GM18867 (cell line): ENCODE measurements at regions not wholly inside any gene's neighbourhood (a gene's known extent, or its start where the extent isn't known, plus 50 kb on each side); places are given as distances from the start of the nearest gene placed in this dataset.
"Not testable (repeated sequence)": the region's sequence is repeated elsewhere in the genome, so short reads cannot be mapped to it uniquely, and the experiment has no call there.

Experiments
- ATAC-seq: cut with Tn5 transposase; IDR thresholded peaks from one replicate; pipeline ENCODE4 v1.9.1; 2021; ENCODE audit warnings: mild to moderate bottlenecking, moderate library complexity; ENCODE audit not compliant: unreplicated experiment

- ATAC-seq = no peak
Measured at GRCh38 chr11:121873766-121874165, 242.2 kb downstream of the BLID start.

- ATAC-seq = no peak
Measured at GRCh38 chr11:121872356-121872755, 243.7 kb downstream of the BLID start.

GRCh38 chr11:121870206-121871045 is 245.6 kb downstream of the BLID start:
- ATAC-seq = no peak

- no peak for ATAC-seq
Measured at GRCh38 chr11:121869478-121869877, 246.5 kb downstream of the BLID start.

DNA sequence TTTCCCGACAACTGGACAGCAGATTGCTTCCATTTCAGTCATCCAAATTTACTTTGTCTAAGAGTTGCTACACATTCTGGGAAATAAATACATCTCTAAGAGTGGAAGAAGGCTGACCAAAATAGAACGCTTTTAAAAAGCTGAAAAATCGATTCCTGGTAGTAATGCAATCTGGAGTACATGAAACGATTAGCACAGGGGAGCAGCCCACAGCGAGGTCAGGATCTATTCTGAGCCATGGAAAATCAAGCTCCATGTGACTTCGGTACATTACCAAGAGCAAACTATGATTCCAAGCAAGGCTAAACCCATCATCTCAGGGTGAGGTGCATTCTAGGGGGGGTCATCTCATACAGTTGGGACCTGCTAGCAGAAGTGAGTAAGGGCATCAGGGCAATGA is 249.3 kb downstream of the BLID start:
- ATAC-seq = no peak

GRCh38 chr11:121864660-121865059 is 251.4 kb downstream of the BLID start:
- no peak for ATAC-seq

- no peak for ATAC-seq
Measured at GRCh38 chr11:121863126-121863525, 252.9 kb downstream of the BLID start.

DNA sequence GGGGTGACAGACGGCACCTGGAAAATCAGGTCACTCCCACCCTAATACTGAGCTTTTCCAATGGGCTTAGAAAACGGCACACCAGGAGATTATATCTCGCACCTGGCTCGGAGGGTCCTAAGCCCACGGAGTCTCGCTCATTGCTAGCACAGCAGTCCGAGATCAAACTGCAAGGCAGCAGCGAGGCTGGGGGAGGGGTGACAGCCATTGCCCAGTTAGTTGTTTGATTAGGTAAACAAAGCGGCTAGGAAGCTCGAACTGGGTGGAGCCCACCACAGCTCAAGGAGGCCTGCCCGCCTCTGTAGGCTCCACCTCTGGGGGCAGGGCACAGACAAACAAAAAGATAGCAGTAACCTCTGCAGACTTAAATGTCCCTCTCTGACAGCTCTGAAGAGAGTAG is 260.9 kb downstream of the BLID start:
- not testable (repeated sequence) for ATAC-seq

GRCh38 chr11:121844016-121844415 is 272.0 kb downstream of the BLID start:
- ATAC-seq = no peak

DNA sequence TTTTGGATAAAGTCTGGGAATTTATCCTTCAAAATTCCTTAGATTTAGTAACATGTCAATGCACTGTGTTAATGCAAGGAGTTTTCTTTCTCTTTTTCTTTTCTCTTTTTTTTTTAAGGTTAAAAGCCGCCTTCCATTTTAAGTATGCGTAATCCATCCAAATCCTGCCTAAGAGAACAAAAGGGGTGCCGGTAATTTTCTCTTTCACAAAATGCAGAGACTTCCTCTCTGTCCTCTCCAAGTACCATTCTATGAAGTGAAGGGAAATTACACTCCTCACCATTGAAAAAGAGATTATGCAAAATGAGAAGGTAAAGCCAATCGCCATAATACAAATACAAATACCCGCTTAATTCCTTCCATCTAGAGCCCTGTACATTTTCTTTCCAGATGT is 273.8 kb downstream of the BLID start:
- ATAC-seq = no peak

GRCh38 chr11:121841487-121842191 is 274.4 kb downstream of the BLID start:
- no peak for ATAC-seq

- ATAC-seq = no peak
Measured at GRCh38 chr11:121839781-121840180, 276.2 kb downstream of the BLID start.

- ATAC-seq = no peak
Measured at GRCh38 chr11:121838571-121838970, 277.4 kb downstream of the BLID start.

GRCh38 chr11:121833970-121834369 is 282.0 kb downstream of the BLID start:
- ATAC-seq = no peak

- ATAC-seq = no peak
Measured at GRCh38 chr11:121829159-121829643, 286.8 kb downstream of the BLID start.

GRCh38 chr11:121814962-121815361 is 301.1 kb downstream of the BLID start:
- ATAC-seq = no peak

- no peak for ATAC-seq
Measured at GRCh38 chr11:121814296-121814695, 301.7 kb downstream of the BLID start.

DNA sequence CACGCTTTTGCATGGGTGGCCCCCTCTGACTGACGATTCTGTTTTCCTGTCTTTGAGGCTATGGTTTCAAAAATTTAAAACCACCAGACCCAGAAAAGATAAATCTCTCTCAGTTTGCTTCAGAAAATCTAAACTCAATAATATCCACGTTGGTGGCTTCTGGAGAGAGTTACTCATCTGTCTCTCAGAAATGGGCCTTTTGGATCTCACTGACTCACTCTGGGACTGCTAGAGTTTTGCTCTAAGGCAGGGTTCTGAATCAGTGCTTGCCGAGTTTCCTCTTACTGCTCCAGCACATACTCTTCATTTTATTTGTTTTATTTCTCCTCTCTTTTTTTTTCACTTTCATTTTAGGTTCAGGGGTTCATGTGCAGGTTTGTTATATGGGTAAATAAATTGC is 305.7 kb downstream of the BLID start:
- no peak for ATAC-seq

DNA sequence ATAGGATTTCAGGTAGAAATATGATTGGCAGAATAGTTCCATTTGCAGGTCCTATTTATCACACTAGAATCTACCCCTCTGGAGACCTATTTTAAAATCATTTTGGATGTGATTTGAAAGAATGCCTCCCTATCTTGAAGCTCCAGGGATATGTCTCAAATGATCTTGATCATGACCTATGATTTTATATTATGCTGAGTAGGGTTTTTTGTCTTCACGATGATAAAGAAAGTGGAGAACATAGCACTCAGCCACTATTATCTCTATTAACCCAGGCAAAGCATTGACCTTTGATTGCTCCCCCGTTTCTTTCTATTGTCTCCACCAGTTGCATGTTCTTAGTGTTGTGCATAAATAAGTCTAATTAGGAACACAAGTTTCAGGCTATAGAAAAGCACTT is 307.9 kb downstream of the BLID start:
- ATAC-seq = no peak

DNA sequence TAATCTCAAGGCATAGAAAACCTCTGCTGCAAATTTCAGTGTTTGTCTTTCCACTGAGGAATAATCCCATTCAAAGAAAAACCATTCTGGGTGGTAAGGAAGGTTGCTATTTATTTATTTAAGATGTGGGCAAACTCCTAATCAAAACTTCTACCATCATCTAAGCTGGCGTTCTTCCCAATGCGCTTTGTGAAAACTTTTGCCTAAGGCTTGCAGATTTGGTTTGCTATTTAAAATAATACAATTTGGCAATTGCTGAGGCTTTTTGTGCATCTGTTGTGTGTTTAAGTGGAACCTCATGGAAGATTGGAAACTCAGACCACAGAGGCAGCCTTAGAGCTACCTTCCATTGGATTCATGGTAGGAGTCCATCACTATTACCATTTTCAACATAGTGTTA is 309.0 kb downstream of the BLID start:
- no peak for ATAC-seq

- no peak for ATAC-seq
Measured at GRCh38 chr11:121802542-121802941, 313.5 kb downstream of the BLID start.

DNA sequence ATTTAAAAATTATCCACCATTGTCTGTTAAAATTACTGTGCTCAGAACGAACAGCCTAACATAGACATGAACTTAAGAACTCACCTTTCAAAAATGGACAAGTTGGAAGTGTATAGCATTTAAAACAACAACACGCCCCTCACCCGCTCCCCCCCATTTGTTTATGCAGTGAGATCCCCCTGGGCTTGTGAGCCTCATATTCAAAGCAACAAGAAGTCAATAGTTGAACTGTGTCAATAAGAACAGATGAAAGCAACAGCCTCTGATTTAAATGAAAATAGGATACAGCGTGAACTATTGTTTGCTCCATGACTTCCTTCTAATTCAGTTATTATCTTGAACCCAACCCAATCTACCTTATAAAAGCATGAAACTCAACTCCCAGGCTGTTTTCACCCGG is 314.2 kb downstream of the BLID start:
- ATAC-seq = no peak
